ENCODE measurements at regions not wholly inside any gene's neighbourhood (a gene's known extent, or its start where the extent isn't known, plus 50 kb on each side); places are given as distances from the start of the nearest gene placed in this dataset.

DNA sequence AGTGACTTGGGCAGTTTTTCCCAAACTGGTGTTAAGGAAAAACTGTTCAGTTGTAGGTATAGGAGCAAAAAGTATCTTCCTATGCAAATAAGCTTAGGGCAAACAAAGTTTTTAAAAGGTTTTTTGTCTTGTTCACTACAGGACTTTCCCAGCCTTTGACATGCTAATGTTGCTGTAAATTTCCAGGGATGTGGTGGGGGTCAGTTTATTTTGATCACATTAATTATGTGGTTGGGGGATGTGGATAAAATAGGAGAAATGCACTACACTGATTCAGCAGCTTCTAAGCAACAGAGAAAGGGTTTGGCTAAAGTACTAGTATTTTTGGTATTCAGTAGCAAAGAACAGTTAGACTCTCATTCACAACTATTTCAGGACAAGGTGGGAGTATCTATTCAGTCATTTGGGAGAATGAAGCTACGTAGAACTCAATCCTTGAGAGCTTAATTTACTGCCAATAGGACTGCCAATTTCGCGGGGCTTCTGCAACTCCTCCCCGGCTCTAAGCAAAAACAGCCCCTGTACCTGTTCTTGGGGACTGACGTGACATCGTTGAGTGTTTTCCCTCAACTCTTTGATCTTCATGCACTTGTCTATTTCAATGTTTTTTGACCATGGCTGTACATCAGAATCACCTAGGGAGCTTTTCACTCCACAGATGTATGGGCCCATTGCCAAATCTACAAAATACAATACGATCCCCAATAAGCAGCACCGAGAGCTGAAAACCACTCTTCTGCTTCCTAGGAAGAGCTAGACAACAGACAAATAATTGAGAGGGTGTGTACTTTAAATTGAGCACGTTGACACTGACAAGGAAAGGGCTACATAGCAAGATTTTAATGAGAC, 94.8 kb upstream of the NHSL1 start:
- no peak for DNase-seq (ENCODE audit: low read depth, low spot score)
- Histone ChIP-seq H3K27me3 (ENCODE audit: insufficient read depth, low read length) (no peaks in the 10 kb centered on the region), H3K9ac (ENCODE audit: low read length) (peak overlapping the region; percentile 56), H4K20me1 (ENCODE audit: insufficient read depth) (no peaks in the 10 kb centered on the region), H3K4me1 (ENCODE audit: control insufficient read depth in 1 of 2, insufficient read depth in 2 of 2, low read length in 2 of 2) (peaks cover 6 to 22% of the 10 kb centered on the region in 2 experiments; a peak in 3 of 4 replicates), H3K4me2 (ENCODE audit: low read length) (peak overlapping the region; percentile 84), H3K9me2 (ENCODE audit: insufficient read depth) (no peaks in the 10 kb centered on the region), H3K36me3 (ENCODE audit: control insufficient read depth in 1 of 2, insufficient read depth in 2 of 2, low read length in 2 of 2) (no peaks in the 10 kb centered on the region), H3K9me3 (ENCODE audit: control insufficient read depth in 1 of 2, insufficient read depth in 1 of 2, low read depth in 1 of 2, low read length in 2 of 2) (no peaks in the 10 kb centered on the region), H3K27ac (ENCODE audit: low read depth, low read length) (peak overlapping the region; percentile 53; the same call in 1 of the 2 replicates), H3K79me2 (ENCODE audit: insufficient read depth, low read length) (no peaks in the 10 kb centered on the region), H3K4me3 (replicated peaks in 1 of 2; ENCODE audit: low read depth in 1 of 2, low read length in 2 of 2) (peak overlapping the region in 1 of 2 experiments; percentile 53; a peak in 1 of 4 replicates), H2AFZ (ENCODE audit: low read depth, low read length, poor library complexity, severe bottlenecking) (peak overlapping the region; percentile 28)
- TF ChIP-seq ZFX (IDR thresholded peaks at IDR 0.05) (no peak), CBX3 (IDR thresholded peaks at IDR 0.05; ENCODE audit: low read depth) (no peak)
- intact Hi-C loops (cut with micrococcal nuclease) = loop anchor here (5.0 kb wide), 2 partner anchors 98 to 477 kb away; no protein-coding TSS in a partner anchor
- ATAC-seq = no peak
- POLR2A ChIA-PET = no interaction called here
- CTCF ChIA-PET = no interaction called here
- no TSS peak for BruUV-seq (replicated peaks)
- RAD21 ChIA-PET (ENCODE audit: low non-redundant PET in 1 of 2, low total read pairs in 2 of 2, uncharacterized antibody in 2 of 2, unreplicated experiment in 2 of 2) = no interaction called here

DNA sequence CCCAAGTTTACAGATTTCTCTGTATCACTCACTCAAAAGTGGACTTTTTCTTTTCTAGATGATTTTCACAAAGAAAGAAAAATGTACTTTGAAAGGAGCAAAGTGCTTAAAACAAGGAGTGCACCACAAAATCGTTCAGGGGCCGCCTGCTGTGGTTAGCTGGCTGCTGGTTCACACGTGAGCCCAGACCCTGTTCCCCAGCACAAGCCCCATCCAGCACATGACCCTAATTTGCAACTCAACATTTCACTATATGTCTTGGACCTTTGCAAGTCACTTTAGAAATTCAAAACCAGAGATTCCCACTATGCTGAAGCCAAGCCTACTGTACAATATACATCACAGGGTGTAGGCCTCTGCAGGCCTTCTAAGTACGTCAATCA, 95.5 kb upstream of the NHSL1 start:
- peaks cover 6 to 22% of the 10 kb centered on the region in 2 experiments; a peak in 3 of 4 replicates for H3K4me1 ChIP-seq (ENCODE audit: control insufficient read depth in 1 of 2, insufficient read depth in 2 of 2, low read length in 2 of 2)
- intact Hi-C loops (cut with micrococcal nuclease) = loop anchor here (5.0 kb wide), 2 partner anchors 98 to 477 kb away; no protein-coding TSS in a partner anchor
- TF ChIP-seq JUND (IDR thresholded peaks at IDR 0.05) (no peak), SIN3A (IDR thresholded peaks at IDR 0.05; ENCODE audit: low read depth) (no peak), POLR2A (IDR thresholded peaks at IDR 0.05; ENCODE audit: borderline replicate concordance, extremely low read depth, insufficient read depth, insufficient read length) (no peak), TCF7L2 (IDR thresholded peaks at IDR 0.05; ENCODE audit: borderline replicate concordance, extremely low read depth, insufficient read depth, insufficient read length) (no peak), RAD21 (IDR thresholded peaks at IDR 0.05; ENCODE audit: low read depth) (no peak), EZH2phosphoT487 (IDR thresholded peaks at IDR 0.05; ENCODE audit: borderline replicate concordance) (no peak), ELF1 (IDR thresholded peaks at IDR 0.05; ENCODE audit: borderline replicate concordance, low read depth) (no peak), POLR2AphosphoS5 (IDR thresholded peaks at IDR 0.05; ENCODE audit: low read depth, low read length) (no peak), EGR1 (IDR thresholded peaks at IDR 0.05; ENCODE audit: low read depth) (no peak), CBX3 (IDR thresholded peaks at IDR 0.05; ENCODE audit: low read depth) (no peak), SP1 (IDR thresholded peaks at IDR 0.05; ENCODE audit: low read depth) (no peak), SRF (IDR thresholded peaks at IDR 0.05; ENCODE audit: low read depth) (no peak), FOSL1 (IDR thresholded peaks at IDR 0.05; ENCODE audit: low read depth) (no peak), CEBPB (IDR thresholded peaks at IDR 0.05; ENCODE audit: low read depth) (no peak)
- TF ChIP-seq, protein P1, sequence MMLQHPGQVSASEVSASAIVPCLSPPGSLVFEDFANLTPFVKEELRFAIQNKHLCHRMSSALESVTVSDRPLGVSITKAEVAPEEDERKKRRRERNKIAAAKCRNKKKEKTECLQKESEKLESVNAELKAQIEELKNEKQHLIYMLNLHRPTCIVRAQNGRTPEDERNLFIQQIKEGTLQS (IDR thresholded peaks at IDR 0.05) = no peak
- TF ChIP-seq, protein P2, sequence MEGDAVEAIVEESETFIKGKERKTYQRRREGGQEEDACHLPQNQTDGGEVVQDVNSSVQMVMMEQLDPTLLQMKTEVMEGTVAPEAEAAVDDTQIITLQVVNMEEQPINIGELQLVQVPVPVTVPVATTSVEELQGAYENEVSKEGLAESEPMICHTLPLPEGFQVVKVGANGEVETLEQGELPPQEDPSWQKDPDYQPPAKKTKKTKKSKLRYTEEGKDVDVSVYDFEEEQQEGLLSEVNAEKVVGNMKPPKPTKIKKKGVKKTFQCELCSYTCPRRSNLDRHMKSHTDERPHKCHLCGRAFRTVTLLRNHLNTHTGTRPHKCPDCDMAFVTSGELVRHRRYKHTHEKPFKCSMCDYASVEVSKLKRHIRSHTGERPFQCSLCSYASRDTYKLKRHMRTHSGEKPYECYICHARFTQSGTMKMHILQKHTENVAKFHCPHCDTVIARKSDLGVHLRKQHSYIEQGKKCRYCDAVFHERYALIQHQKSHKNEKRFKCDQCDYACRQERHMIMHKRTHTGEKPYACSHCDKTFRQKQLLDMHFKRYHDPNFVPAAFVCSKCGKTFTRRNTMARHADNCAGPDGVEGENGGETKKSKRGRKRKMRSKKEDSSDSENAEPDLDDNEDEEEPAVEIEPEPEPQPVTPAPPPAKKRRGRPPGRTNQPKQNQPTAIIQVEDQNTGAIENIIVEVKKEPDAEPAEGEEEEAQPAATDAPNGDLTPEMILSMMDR (IDR thresholded peaks at IDR 0.05 in 2 of 3, conservative IDR thresholded peaks at IDR 0.05 in 1 of 3; ENCODE audit: borderline replicate concordance in 1 of 3, insufficient read depth in 1 of 3, low read depth in 2 of 3, low read length in 2 of 3) = no peak
- TF ChIP-seq, protein P3, sequence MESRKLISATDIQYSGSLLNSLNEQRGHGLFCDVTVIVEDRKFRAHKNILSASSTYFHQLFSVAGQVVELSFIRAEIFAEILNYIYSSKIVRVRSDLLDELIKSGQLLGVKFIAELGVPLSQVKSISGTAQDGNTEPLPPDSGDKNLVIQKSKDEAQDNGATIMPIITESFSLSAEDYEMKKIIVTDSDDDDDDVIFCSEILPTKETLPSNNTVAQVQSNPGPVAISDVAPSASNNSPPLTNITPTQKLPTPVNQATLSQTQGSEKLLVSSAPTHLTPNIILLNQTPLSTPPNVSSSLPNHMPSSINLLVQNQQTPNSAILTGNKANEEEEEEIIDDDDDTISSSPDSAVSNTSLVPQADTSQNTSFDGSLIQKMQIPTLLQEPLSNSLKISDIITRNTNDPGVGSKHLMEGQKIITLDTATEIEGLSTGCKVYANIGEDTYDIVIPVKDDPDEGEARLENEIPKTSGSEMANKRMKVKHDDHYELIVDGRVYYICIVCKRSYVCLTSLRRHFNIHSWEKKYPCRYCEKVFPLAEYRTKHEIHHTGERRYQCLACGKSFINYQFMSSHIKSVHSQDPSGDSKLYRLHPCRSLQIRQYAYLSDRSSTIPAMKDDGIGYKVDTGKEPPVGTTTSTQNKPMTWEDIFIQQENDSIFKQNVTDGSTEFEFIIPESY (IDR thresholded peaks at IDR 0.05; ENCODE audit: extremely low read depth, insufficient replicate concordance, low read length) = no peak

More for the DNA sequence above, 95.5 kb upstream of the NHSL1 start:
- Histone ChIP-seq H3K9ac (ENCODE audit: low read length) (no peak overlapping the region), H3K9me3 (ENCODE audit: control insufficient read depth in 1 of 2, insufficient read depth in 1 of 2, low read depth in 1 of 2, low read length in 2 of 2) (no peaks in the 10 kb centered on the region), H3K27ac (ENCODE audit: low read depth, low read length) (no peak overlapping the region), H3K79me2 (ENCODE audit: insufficient read depth, low read length) (no peaks in the 10 kb centered on the region), H3K36me3 (ENCODE audit: control insufficient read depth in 1 of 2, insufficient read depth in 2 of 2, low read length in 2 of 2) (no peaks in the 10 kb centered on the region), H4K20me1 (ENCODE audit: insufficient read depth) (no peaks in the 10 kb centered on the region), H3K4me3 (replicated peaks in 1 of 2; ENCODE audit: low read depth in 1 of 2, low read length in 2 of 2) (no peak overlapping the region), H3K27me3 (ENCODE audit: insufficient read depth, low read length) (no peaks in the 10 kb centered on the region), H3K9me2 (ENCODE audit: insufficient read depth) (no peaks in the 10 kb centered on the region), H3K4me2 (ENCODE audit: low read length) (no peak overlapping the region), H2AFZ (ENCODE audit: low read depth, low read length, poor library complexity, severe bottlenecking) (no peak overlapping the region)
- ATAC-seq (no peak), DNase-seq (ENCODE audit: low read depth, low spot score) (no peak)
- ChIA-PET RAD21 (ENCODE audit: low non-redundant PET in 1 of 2, low total read pairs in 2 of 2, uncharacterized antibody in 2 of 2, unreplicated experiment in 2 of 2) (no interaction called here), POLR2A (no interaction called here), CTCF (no interaction called here)
- no TSS peak for BruUV-seq (replicated peaks)
